Right lobe of liver (tissue), 4 donors: ENCODE measurements at regions not wholly inside any gene's neighbourhood (a gene's known extent, or its start where the extent isn't known, plus 50 kb on each side); places are given as distances from the start of the nearest gene placed in this dataset.

Experiments used
- CTCF ChIP-seq, 4 donors: fragments of 200-600 bp in 3 of 4; fragments of 450-650 bp in 1 of 4; IDR thresholded peaks; one replicate each; pipeline versions ENCODE4 v1.5.1 to v1.8.0; 2016 to 2022; ENCODE audit warnings: antibody characterized with exemption in 4 of 4, mild to moderate bottlenecking in 2 of 4
- POLR2A ChIP-seq: fragments of 450-650 bp; IDR thresholded peaks from one replicate; pipeline ENCODE4 v1.6.1; 2017; ENCODE audit warnings: antibody characterized with exemption, mild to moderate bottlenecking
- donor health status: DM: no; HTN: no; CAD: no.
- donor health status: DM: no; HTN: no; CAD: no.
- donor health status: DM: no; HTN: yes; CAD: no.

- TF ChIP-seq CTCF (IDR thresholded peaks at IDR 0.05), result no peak
- no peak for TF ChIP-seq POLR2A
These were observed 122.0 kb downstream of the PRDM9 start for GRCh38 chr5:23629396-23629795.
